HG03196 (cell line): ENCODE measurements at regions not wholly inside any gene's neighbourhood (a gene's known extent, or its start where the extent isn't known, plus 50 kb on each side); places are given as distances from the start of the nearest gene placed in this dataset.
"Not testable (repeated sequence)": the region's sequence is repeated elsewhere in the genome, so short reads cannot be mapped to it uniquely, and the experiment has no call there.

ENCODE experiments used
- ATAC-seq: cut with Tn5 transposase; IDR thresholded peaks from one replicate; pipeline ENCODE4 v1.9.1; 2021; ENCODE audit not compliant: unreplicated experiment

GRCh38 chr22:33971561-33971961 is 51.3 kb upstream of the LARGE1 start:
- ATAC-seq: no peak

- ATAC-seq: no peak
Observed at GRCh38 chr22:33975841-33976240, 55.6 kb upstream of the LARGE1 start.

GRCh38 chr22:33983558-33983957 is 63.3 kb upstream of the LARGE1 start:
- no peak for ATAC-seq

- no peak for ATAC-seq
Observed at GRCh38 chr22:33984211-33984610, 63.9 kb upstream of the LARGE1 start.

GRCh38 chr22:33984656-33985285 is 64.5 kb upstream of the LARGE1 start:
- no peak for ATAC-seq

- ATAC-seq: no peak
Observed at GRCh38 chr22:33985506-33985905, 65.2 kb upstream of the LARGE1 start.

- ATAC-seq: no peak
Observed at GRCh38 chr22:33986167-33986771, 66.0 kb upstream of the LARGE1 start.

- ATAC-seq: no peak
Observed at GRCh38 chr22:33986954-33987353, 66.7 kb upstream of the LARGE1 start.

GRCh38 chr22:33989263-33989662 is 69.0 kb upstream of the LARGE1 start:
- ATAC-seq: not testable (repeated sequence)

GRCh38 chr22:33991620-33992019 is 71.3 kb upstream of the LARGE1 start:
- ATAC-seq: no peak

- no peak for ATAC-seq
Observed at GRCh38 chr22:33996824-33997223, 76.5 kb upstream of the LARGE1 start.

GRCh38 chr22:34000879-34001526 is 80.7 kb upstream of the LARGE1 start:
- no peak for ATAC-seq

GRCh38 chr22:34001701-34002466 is 81.6 kb upstream of the LARGE1 start:
- ATAC-seq: no peak

- ATAC-seq: no peak
Observed at GRCh38 chr22:34004058-34004457, 83.8 kb upstream of the LARGE1 start.

GRCh38 chr22:34010259-34010658 is 90.0 kb upstream of the LARGE1 start:
- ATAC-seq: no peak

GRCh38 chr22:34015642-34016041 is 95.4 kb upstream of the LARGE1 start:
- no peak for ATAC-seq

GRCh38 chr22:34017205-34017604 is 96.9 kb upstream of the LARGE1 start:
- no peak for ATAC-seq

GRCh38 chr22:34019190-34019845 is 99.0 kb upstream of the LARGE1 start:
- ATAC-seq: no peak

- no peak for ATAC-seq
Observed at GRCh38 chr22:34035209-34035608, 114.9 kb upstream of the LARGE1 start.

GRCh38 chr22:34036931-34037330 is 116.7 kb upstream of the LARGE1 start:
- ATAC-seq: no peak
